H9 (cell line): ENCODE measurements at regions not wholly inside any gene's neighbourhood (a gene's known extent, or its start where the extent isn't known, plus 50 kb on each side); places are given as distances from the start of the nearest gene placed in this dataset.

Experiments used
- DNase-seq: peaks from one replicate; pipeline ENCODE4 v3.0.0-alpha.2; 2017
- H2AFZ ChIP-seq: one replicate; pipeline ENCODE4 v1.6.1; 2013; ENCODE audit warnings: mild to moderate bottlenecking, low read length, control low read depth, moderate library complexity
- H2AK5ac ChIP-seq: 2 replicates; pipeline ENCODE4 v1.6.1; 2013; ENCODE audit warnings: low read length, control low read depth, mixed read lengths; ENCODE audit not compliant: insufficient read length
- H2BK120ac ChIP-seq: one replicate; pipeline ENCODE4 v1.6.1; 2013; ENCODE audit warnings: low read depth, mild to moderate bottlenecking, low read length, control low read depth, inconsistent platforms; ENCODE audit not compliant: poor library complexity, severe bottlenecking
- H2BK12ac ChIP-seq: 2 replicates; pipeline ENCODE4 v1.6.1; 2013; ENCODE audit warnings: low read length, control low read depth, mixed read lengths, low read depth; ENCODE audit not compliant: insufficient read length
- H2BK15ac ChIP-seq: 2 replicates; pipeline ENCODE4 v1.6.1; 2013; ENCODE audit warnings: low read depth, low read length, control low read depth
- H2BK20ac ChIP-seq: one replicate; pipeline ENCODE4 v1.6.1; 2013; ENCODE audit warnings: low read depth, mild to moderate bottlenecking, low read length, control low read depth, inconsistent platforms; ENCODE audit not compliant: poor library complexity, severe bottlenecking
- H2BK5ac ChIP-seq: 2 replicates; pipeline ENCODE4 v1.6.1; 2013; ENCODE audit warnings: low read length, control low read depth, mixed read lengths; ENCODE audit not compliant: insufficient read length
- H3K14ac ChIP-seq: 2 replicates; pipeline ENCODE4 v1.6.1; 2013; ENCODE audit warnings: low read length, control low read depth; ENCODE audit not compliant: insufficient read depth
- H3K18ac ChIP-seq: 2 replicates; pipeline ENCODE4 v1.6.1; 2013; ENCODE audit warnings: low read depth, mild to moderate bottlenecking, mixed read lengths, low read length, control low read depth; ENCODE audit not compliant: insufficient read length
- H3K23ac ChIP-seq: 2 replicates; pipeline ENCODE4 v1.6.1; 2013; ENCODE audit warnings: low read length, control low read depth, mixed read lengths, low read depth; ENCODE audit not compliant: insufficient read length
- H3K23me2 ChIP-seq: 2 replicates; pipeline ENCODE4 v1.6.1; 2013; ENCODE audit warnings: low read depth, mild to moderate bottlenecking, mixed read lengths, low read length, control low read depth; ENCODE audit not compliant: insufficient read length, poor library complexity, severe bottlenecking
- H3K27ac ChIP-seq: 2 replicates; pipeline ENCODE4 v1.5.1; 2013; ENCODE audit warnings: low read length, control low read depth, mixed read lengths, low read depth; ENCODE audit not compliant: insufficient read length
- H3K27me3 ChIP-seq: 2 replicates; pipeline ENCODE4 v1.6.1; 2013; ENCODE audit warnings: low read length, control low read depth, inconsistent platforms; ENCODE audit not compliant: insufficient read depth
- H3K4ac ChIP-seq: 2 replicates; pipeline ENCODE4 v1.6.1; 2013; ENCODE audit warnings: low read depth, mild to moderate bottlenecking, control low read depth, inconsistent platforms, low read length, moderate library complexity
- H3K4me1 ChIP-seq: 2 replicates; pipeline ENCODE4 v1.6.1; 2013; ENCODE audit warnings: low read length, control low read depth, inconsistent platforms; ENCODE audit not compliant: insufficient read depth
- H3K4me2 ChIP-seq: 2 replicates; pipeline ENCODE4 v1.6.1; 2013; ENCODE audit warnings: low read length, control low read depth, mixed read lengths; ENCODE audit not compliant: insufficient read length, insufficient read depth
- H3K56ac ChIP-seq: 2 replicates; pipeline ENCODE4 v1.6.1; 2013; ENCODE audit warnings: low read depth, mild to moderate bottlenecking, mixed read lengths, low read length, control low read depth; ENCODE audit not compliant: insufficient read length
- H3K79me1 ChIP-seq: 2 replicates; pipeline ENCODE4 v1.6.1; 2013; ENCODE audit warnings: low read depth, mild to moderate bottlenecking, moderate library complexity, low read length, control low read depth, inconsistent platforms; ENCODE audit not compliant: insufficient read depth, poor library complexity, severe bottlenecking
- H3K79me2 ChIP-seq: 2 replicates; pipeline ENCODE4 v1.6.1; 2013; ENCODE audit warnings: low read length, control low read depth, inconsistent platforms; ENCODE audit not compliant: insufficient read depth
- H3K9ac ChIP-seq: 2 replicates; pipeline ENCODE4 v1.6.1; 2013; ENCODE audit warnings: low read length, control low read depth, mixed read lengths; ENCODE audit not compliant: insufficient read length; ENCODE audit errors: extremely low read depth
- H3K9me3 ChIP-seq: one replicate; pipeline ENCODE4 v1.6.1; 2013; ENCODE audit warnings: low read depth, low read length, inconsistent platforms; ENCODE audit not compliant: control insufficient read depth
- H3T11ph ChIP-seq: one replicate; pipeline ENCODE4 v1.6.1; 2013; ENCODE audit warnings: mild to moderate bottlenecking, low read length, control low read depth, inconsistent platforms
- H4K20me1 ChIP-seq: one replicate; pipeline ENCODE4 v1.6.1; 2013; ENCODE audit not compliant: control insufficient read depth, insufficient read length, insufficient read depth
- H4K5ac ChIP-seq: 2 replicates; pipeline ENCODE4 v1.6.1; 2013; ENCODE audit warnings: low read depth, mild to moderate bottlenecking, mixed read lengths, low read length, control low read depth; ENCODE audit not compliant: insufficient read length
- H4K8ac ChIP-seq: replicated peaks from 2 replicates; pipeline ENCODE4 v1.6.1; 2013; ENCODE audit warnings: low read length, control low read depth, mixed read lengths, low read depth; ENCODE audit not compliant: insufficient read length
- H4K91ac ChIP-seq: 2 replicates; pipeline ENCODE4 v1.6.1; 2013; ENCODE audit warnings: low read depth, mild to moderate bottlenecking, moderate library complexity, mixed read lengths, low read length, control low read depth; ENCODE audit not compliant: insufficient read length
- H3K27ac Mint-ChIP-seq, 3 experiments: 2 replicates in 2 of 3; 3 replicates in 1 of 3; pipeline ENCODE4 v1.8.0; 2020 to 2021; ENCODE audit warnings: mixed read lengths in 3 of 3, mild to moderate bottlenecking in 1 of 3, moderate library complexity in 1 of 3
- H3K27me3 Mint-ChIP-seq: 2 replicates; pipeline ENCODE4 v1.8.0; 2021; ENCODE audit warnings: low read depth, mild to moderate bottlenecking, moderate library complexity, mixed read lengths
- H3K36me3 Mint-ChIP-seq, 3 experiments: 2 replicates in 2 of 3; 3 replicates in 1 of 3; pipeline ENCODE4 v1.8.0; 2020 to 2021; ENCODE audit warnings: low read depth in 3 of 3, mixed read lengths in 3 of 3; ENCODE audit not compliant: insufficient read depth in 1 of 3
- H3K4me1 Mint-ChIP-seq, 2 experiments: 2 replicates each; pipeline ENCODE4 v1.8.0; 2020; ENCODE audit warnings: mixed read lengths in 2 of 2
- H3K4me3 Mint-ChIP-seq, 2 experiments: 2 replicates in 1 of 2; 3 replicates in 1 of 2; pipeline ENCODE4 v1.8.0; 2020 to 2021; ENCODE audit warnings: mild to moderate bottlenecking in 2 of 2, mixed read lengths in 2 of 2, moderate library complexity in 1 of 2
- H3K9me3 Mint-ChIP-seq, 2 experiments: 2 replicates in 1 of 2; 3 replicates in 1 of 2; pipeline ENCODE4 v1.8.0; 2020; ENCODE audit warnings: mild to moderate bottlenecking in 2 of 2, mixed read lengths in 2 of 2, moderate library complexity in 1 of 2
- WGBS: extraction: QIAGEN DNeasy Blood & Tissue Kit; methylation state at CpG from one replicate; pipeline ENCODE4 v1.1.7; 2013; ENCODE audit warnings: missing lambda C conversion rate, low lambda C conversion rate, mixed read lengths; ENCODE audit not compliant: insufficient read length; ENCODE audit errors: extremely low coverage; 5-methylcytosine and 5-hydroxymethylcytosine counted together
- TF ChIP-seq, protein P1 (sequence below): fragments of 200-600 bp; sonication (generic); conservative IDR thresholded peaks from 3 replicates; pipeline ENCODE4 v1.8.0; 2021; ENCODE audit warnings: antibody characterized with exemption, mild to moderate bottlenecking

DNA sequence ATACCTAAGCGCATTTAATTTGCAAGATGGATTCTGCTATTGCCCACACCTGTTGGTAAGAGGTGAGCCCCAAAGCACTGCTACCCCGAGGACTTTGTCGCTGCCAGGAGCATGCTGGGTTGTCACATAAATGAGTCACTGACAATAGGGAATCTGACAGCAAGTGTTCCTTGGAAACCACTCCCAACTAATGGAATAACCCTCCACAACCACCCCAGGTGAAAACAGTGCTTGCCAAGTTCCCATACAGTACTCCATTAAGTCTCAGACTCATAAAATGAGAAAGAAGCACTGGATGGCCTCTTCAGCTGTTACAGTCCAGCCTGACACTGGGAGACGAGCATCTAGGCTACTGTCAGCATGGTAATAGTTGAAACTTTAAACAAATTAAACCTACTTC is 108.6 kb downstream of the EFNB2 start:
- no peak overlapping the region for H3T11ph ChIP-seq
- no peak for DNase-seq
- no peaks in the 10 kb centered on the region for H3K23me2 ChIP-seq
- no peak overlapping the region for H3K27ac ChIP-seq
- H4K5ac ChIP-seq, result no peak overlapping the region
- WGBS, result no CpG with 5 or more reads among the region's 4 CpGs
- H2BK12ac ChIP-seq, result no peak overlapping the region
- H3K4ac ChIP-seq, result no peak overlapping the region
- H3K9ac ChIP-seq, result no peak overlapping the region
- H2BK5ac ChIP-seq, result no peak overlapping the region
- Mint-ChIP-seq H3K4me3 (no peak overlapping the region), H3K9me3 (no peaks in the 10 kb centered on the region), H3K36me3 (no peaks in the 10 kb centered on the region), H3K27ac (no peak overlapping the region), H3K4me1 (peaks cover 22 to 24% of the 10 kb centered on the region in 2 experiments), H3K27me3 (no peaks in the 10 kb centered on the region)
- H3K4me2 ChIP-seq, result no peak overlapping the region
- peaks cover 10% of the 10 kb centered on the region; the same call in 1 of the 2 replicates for H3K4me1 ChIP-seq
- H3K9me3 ChIP-seq, result no peaks in the 10 kb centered on the region
- no peak overlapping the region for H2BK120ac ChIP-seq
- no peak overlapping the region for H4K91ac ChIP-seq
- H3K18ac ChIP-seq, result no peak overlapping the region
- no peak overlapping the region for H2AFZ ChIP-seq
- no peak overlapping the region for H4K8ac ChIP-seq
- H3K23ac ChIP-seq, result no peak overlapping the region
- H3K27me3 ChIP-seq, result no peaks in the 10 kb centered on the region
- H3K14ac ChIP-seq, result no peak overlapping the region
- H3K79me2 ChIP-seq, result no peaks in the 10 kb centered on the region
- TF ChIP-seq, protein P1, sequence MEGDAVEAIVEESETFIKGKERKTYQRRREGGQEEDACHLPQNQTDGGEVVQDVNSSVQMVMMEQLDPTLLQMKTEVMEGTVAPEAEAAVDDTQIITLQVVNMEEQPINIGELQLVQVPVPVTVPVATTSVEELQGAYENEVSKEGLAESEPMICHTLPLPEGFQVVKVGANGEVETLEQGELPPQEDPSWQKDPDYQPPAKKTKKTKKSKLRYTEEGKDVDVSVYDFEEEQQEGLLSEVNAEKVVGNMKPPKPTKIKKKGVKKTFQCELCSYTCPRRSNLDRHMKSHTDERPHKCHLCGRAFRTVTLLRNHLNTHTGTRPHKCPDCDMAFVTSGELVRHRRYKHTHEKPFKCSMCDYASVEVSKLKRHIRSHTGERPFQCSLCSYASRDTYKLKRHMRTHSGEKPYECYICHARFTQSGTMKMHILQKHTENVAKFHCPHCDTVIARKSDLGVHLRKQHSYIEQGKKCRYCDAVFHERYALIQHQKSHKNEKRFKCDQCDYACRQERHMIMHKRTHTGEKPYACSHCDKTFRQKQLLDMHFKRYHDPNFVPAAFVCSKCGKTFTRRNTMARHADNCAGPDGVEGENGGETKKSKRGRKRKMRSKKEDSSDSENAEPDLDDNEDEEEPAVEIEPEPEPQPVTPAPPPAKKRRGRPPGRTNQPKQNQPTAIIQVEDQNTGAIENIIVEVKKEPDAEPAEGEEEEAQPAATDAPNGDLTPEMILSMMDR, result no peak
- no peaks in the 10 kb centered on the region for H3K79me1 ChIP-seq
- no peak overlapping the region for H2BK15ac ChIP-seq
- no peaks in the 10 kb centered on the region for H4K20me1 ChIP-seq
- no peak overlapping the region for H2AK5ac ChIP-seq
- no peak overlapping the region for H2BK20ac ChIP-seq
- no peak overlapping the region for H3K56ac ChIP-seq
